Natural killer cell treated with Interleukin-12 subunit alpha and Interleukin-12 subunit beta and Interleukin-15 and Interleukin-18, amount 100 ng/mL, for 72 hours (primary cell): ENCODE measurements at regions not wholly inside any gene's neighbourhood (a gene's known extent, or its start where the extent isn't known, plus 50 kb on each side); places are given as distances from the start of the nearest gene placed in this dataset.

ENCODE experiments used
- ATAC-seq, 2 donors: fragments of 150-1000 bp; cut with Tn5 transposase in 1 of 2; sonication (Bioruptor Pico), chemical (Tn5 transposase) in 1 of 2; 2 replicates each; pipeline ENCODE4 v1.10.0; 2021
- DNase-seq: peaks from one replicate; pipeline ENCODE4 v3.0.0; 2022; ENCODE audit warnings: low spot score
- H3K27ac Mint-ChIP-seq, 2 donors: 1 replicate in 1 of 2; 2 replicates in 1 of 2; pipeline ENCODE4 v1.8.0; 2022; ENCODE audit warnings: mixed read lengths in 2 of 2, mild to moderate bottlenecking in 1 of 2, moderate library complexity in 1 of 2
- H3K27me3 Mint-ChIP-seq, 2 donors: 1 replicate in 1 of 2; 2 replicates in 1 of 2; pipeline ENCODE4 v1.8.0; 2022; ENCODE audit warnings: mixed read lengths in 2 of 2
- H3K36me3 Mint-ChIP-seq: one replicate; pipeline ENCODE4 v1.8.0; 2022; ENCODE audit warnings: mixed read lengths
- H3K4me1 Mint-ChIP-seq, 2 donors: 1 replicate in 1 of 2; 2 replicates in 1 of 2; pipeline ENCODE4 v1.8.0; 2022; ENCODE audit warnings: low read depth in 2 of 2, mixed read lengths in 2 of 2, mild to moderate bottlenecking in 1 of 2
- H3K4me3 Mint-ChIP-seq: one replicate; pipeline ENCODE4 v1.8.0; 2022; ENCODE audit warnings: mixed read lengths
- H3K9me3 Mint-ChIP-seq: 2 replicates; pipeline ENCODE4 v1.8.0; 2022; ENCODE audit warnings: mixed read lengths

DNA sequence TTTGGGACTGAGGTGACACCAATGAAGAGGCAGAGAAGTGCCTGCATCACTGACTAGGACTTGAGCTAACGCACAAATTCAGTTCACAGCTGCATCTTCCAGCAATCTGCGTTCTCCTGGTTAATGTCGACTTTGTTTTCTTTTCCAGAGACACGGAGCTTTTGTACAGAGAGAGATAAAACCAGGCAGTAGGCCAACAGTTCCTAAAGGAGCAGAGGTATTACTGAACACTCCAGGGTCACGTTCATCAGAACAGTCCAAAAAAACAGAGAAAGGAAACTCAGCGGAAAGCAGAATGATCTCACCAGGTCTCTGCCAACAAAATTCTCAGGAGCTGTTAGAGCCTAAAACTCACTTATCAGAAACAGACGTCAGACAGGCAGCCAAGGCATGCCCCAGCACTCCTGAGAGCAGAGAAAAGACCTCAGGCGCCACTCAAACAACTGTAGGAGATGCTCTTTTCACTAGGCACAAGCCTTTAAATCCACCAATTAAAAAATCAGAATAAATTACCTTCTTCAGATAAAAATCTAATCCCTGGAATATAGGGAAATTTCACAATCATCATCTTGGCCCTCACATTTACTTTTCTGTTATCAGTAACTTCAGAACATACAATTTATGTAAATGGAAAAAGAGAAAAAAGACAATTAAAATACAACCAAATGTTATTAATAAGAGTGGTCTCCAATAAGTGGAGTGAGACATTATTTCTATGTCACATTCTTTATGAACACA is 95.9 kb upstream of the SPTBN1 start:
- Mint-ChIP-seq H3K36me3 (peaks cover 8% of the 10 kb centered on the region), H3K4me3 (no peak overlapping the region), H3K9me3 (no peaks in the 10 kb centered on the region), H3K27me3 (peaks cover 27 to 53% of the 10 kb centered on the region in 2 donors), H3K27ac (no peak overlapping the region), H3K4me1 (no peaks in the 10 kb centered on the region)
- DNase-seq (no peak), ATAC-seq (no peak)

DNA sequence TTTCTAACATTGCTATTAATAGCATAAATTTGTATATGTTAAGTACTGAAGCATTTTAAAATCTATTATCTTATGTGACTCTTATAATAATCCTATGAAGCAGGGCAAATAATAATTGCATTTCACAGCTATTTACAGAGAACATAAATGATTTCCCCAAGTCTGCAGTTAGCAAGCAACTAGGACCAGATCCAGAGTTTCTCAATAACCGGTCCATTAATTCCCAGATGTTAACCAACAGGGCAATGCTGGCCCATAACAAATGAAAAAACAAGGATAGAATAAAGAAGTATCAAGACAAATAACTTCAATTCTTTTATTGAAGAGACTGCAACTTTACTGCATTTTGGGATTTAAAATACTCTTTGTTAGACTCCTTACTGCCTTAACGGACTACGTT is 91.7 kb upstream of the SPTBN1 start:
- Mint-ChIP-seq H3K27ac (no peak overlapping the region), H3K36me3 (peaks cover 16% of the 10 kb centered on the region), H3K27me3 (peaks cover 16 to 40% of the 10 kb centered on the region in 2 donors), H3K9me3 (no peaks in the 10 kb centered on the region), H3K4me3 (no peak overlapping the region), H3K4me1 (no peaks in the 10 kb centered on the region)
- ATAC-seq (no peak), DNase-seq (no peak)

DNA sequence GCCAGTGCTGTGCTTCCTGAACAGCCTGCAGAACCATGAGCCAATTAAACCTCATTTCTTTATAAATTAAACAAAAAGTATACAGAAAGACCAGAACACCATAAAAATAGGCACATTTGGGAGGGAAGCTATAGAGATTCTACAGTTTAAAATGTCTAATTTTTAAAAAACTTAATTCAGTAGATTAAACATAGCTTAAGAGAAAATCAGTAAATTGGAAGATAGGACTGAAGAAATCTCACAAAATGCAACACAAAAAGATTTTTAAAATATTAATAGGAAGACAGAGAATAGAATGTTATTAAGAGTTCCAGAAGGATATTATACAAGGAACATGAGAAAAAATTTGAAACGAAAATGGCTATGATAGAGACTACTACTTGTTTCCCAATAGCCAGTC is 90.5 kb upstream of the SPTBN1 start:
- H3K4me3 Mint-ChIP-seq, result no peak overlapping the region
- no peaks in the 10 kb centered on the region for H3K4me1 Mint-ChIP-seq
- H3K27ac Mint-ChIP-seq, result no peak overlapping the region
- H3K27me3 Mint-ChIP-seq, result peaks cover 11 to 30% of the 10 kb centered on the region in 2 donors
- DNase-seq, result no peak
- H3K9me3 Mint-ChIP-seq, result no peaks in the 10 kb centered on the region
- peaks cover 16% of the 10 kb centered on the region for H3K36me3 Mint-ChIP-seq
- ATAC-seq, result no peak

DNA sequence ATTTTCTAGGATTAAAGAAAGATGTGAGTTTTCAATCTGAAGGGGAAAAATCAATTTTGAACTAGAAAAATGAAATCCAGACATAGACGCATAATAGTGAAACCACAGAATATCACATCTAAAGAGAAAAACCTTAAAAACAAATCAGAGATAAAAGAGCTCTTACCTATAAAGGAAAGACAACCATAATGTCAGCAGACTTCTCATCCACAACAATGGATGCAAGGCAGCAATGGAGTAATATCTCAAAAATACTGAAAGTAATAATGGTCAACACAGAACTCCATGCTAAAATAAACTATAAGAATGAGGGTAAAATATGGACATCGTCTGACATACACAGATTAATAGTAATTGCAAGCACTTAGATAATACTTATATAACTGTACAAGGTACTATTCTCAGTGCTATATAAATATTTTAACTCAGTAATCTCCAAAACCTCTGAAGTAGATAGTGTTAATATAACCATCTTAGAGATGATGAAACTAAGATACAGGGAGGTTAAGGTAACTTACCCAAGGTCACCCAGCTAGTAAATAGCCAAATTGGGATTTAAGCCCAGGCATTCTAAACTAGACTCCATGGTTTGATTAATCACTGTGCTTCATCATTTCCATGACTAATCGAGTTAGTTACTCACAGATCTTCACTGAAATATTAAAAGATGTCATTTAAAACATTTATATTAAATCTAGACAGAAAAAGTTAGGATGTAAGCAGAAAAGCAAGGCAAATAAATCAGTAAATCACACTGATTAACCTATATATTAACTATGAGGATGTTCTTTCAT is 89.4 kb upstream of the SPTBN1 start:
- no peak overlapping the region for H3K27ac Mint-ChIP-seq
- H3K4me3 Mint-ChIP-seq, result no peak overlapping the region
- no peaks in the 10 kb centered on the region for H3K4me1 Mint-ChIP-seq
- no peak for ATAC-seq
- H3K36me3 Mint-ChIP-seq, result peaks cover 16% of the 10 kb centered on the region
- no peak for DNase-seq
- peaks cover 11 to 23% of the 10 kb centered on the region in 2 donors for H3K27me3 Mint-ChIP-seq
- H3K9me3 Mint-ChIP-seq, result no peaks in the 10 kb centered on the region

DNA sequence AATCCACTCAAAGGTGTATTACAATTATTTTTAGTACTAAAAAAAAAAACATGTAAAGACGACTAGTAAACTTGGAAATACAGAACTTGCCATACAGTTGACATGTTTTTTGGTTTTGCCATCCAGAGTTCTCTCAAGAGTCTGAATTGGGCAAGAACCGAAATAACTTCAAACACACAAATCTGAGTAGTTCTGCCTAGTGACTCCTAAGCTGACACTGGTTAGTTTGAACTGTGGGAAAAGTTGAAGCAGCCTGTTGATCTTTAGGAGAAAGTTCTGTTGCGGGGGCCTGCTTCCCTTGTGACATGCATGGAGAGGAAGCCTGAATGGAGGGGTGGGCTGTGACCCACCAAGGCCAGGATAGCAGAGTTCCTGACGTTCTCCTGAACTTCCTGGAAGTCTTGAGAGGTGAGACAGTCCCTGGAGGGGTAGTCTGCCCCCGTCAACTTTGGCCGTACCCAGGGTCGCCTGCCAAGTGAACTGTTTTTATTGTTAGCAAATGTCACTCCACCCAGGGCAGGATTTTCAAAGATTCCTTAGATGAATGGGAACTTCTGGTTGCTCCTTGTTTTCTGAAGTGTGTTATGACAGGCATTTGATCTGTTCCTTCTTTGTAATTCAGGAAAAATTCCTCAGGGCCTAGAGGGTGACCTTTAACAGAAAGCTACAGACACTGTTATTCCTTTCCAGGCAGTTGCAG is 85.6 kb upstream of the SPTBN1 start:
- no peaks in the 10 kb centered on the region for H3K9me3 Mint-ChIP-seq
- no peak overlapping the region for H3K4me3 Mint-ChIP-seq
- H3K4me1 Mint-ChIP-seq, result no peaks in the 10 kb centered on the region
- H3K27me3 Mint-ChIP-seq, result peaks cover 14 to 29% of the 10 kb centered on the region in 2 donors
- ATAC-seq (no peak), DNase-seq (no peak)
- H3K27ac Mint-ChIP-seq, result no peak overlapping the region
- peaks cover 5% of the 10 kb centered on the region for H3K36me3 Mint-ChIP-seq

DNA sequence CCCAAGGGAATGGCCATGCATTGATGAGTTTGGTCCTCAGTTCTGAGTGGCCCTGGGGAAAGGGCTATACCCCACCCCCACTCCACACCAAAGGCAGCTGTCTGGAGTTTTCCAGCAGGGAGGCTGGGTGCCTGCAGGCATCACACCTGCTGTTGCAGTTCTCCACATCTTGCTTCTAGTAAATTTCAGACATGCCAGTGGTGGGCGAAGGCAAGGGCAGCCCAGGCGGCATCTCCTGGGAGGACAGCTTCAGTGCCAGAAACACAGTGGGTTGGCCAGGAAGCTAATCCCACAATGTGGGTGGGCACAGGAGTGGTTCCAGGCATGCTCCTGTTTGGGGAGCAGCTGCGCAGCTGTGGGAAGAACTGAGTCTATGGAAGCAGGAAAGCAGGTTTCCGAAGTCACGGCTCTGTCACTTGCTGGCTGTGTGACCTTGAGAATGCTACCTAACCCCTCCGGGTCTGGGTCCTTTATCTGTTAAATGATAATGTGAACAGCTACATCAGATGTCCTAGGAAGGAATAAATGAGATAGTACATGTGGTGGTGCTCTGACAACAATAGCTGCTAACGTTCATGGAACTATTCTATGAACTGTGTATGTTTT is 84.6 kb upstream of the SPTBN1 start:
- peaks cover 19 to 39% of the 10 kb centered on the region in 2 donors for H3K27me3 Mint-ChIP-seq
- H3K27ac Mint-ChIP-seq, result no peak overlapping the region
- H3K9me3 Mint-ChIP-seq, result no peaks in the 10 kb centered on the region
- ATAC-seq (peak in 1 of 2 donors; percentile 20), DNase-seq (no peak)
- no peak overlapping the region for H3K4me3 Mint-ChIP-seq
- H3K36me3 Mint-ChIP-seq, result peaks cover 5% of the 10 kb centered on the region
- H3K4me1 Mint-ChIP-seq, result no peaks in the 10 kb centered on the region

GRCh38 chr2:54372361-54372760 is 83.8 kb upstream of the SPTBN1 start:
- Mint-ChIP-seq H3K4me1 (no peaks in the 10 kb centered on the region), H3K4me3 (no peak overlapping the region), H3K27ac (no peak overlapping the region), H3K36me3 (peaks cover 5% of the 10 kb centered on the region), H3K27me3 (peaks cover 22 to 45% of the 10 kb centered on the region in 2 donors), H3K9me3 (no peaks in the 10 kb centered on the region)
- no peak for ATAC-seq
- DNase-seq, result no peak

- no peaks in the 10 kb centered on the region for H3K4me1 Mint-ChIP-seq
- DNase-seq (no peak), ATAC-seq (no peak)
- no peaks in the 10 kb centered on the region for H3K36me3 Mint-ChIP-seq
- H3K4me3 Mint-ChIP-seq, result no peak overlapping the region
- H3K9me3 Mint-ChIP-seq, result no peaks in the 10 kb centered on the region
- H3K27ac Mint-ChIP-seq, result no peak overlapping the region
- peaks cover 22 to 45% of the 10 kb centered on the region in 2 donors for H3K27me3 Mint-ChIP-seq
Observed at GRCh38 chr2:54373855-54374254, 82.3 kb upstream of the SPTBN1 start.

DNA sequence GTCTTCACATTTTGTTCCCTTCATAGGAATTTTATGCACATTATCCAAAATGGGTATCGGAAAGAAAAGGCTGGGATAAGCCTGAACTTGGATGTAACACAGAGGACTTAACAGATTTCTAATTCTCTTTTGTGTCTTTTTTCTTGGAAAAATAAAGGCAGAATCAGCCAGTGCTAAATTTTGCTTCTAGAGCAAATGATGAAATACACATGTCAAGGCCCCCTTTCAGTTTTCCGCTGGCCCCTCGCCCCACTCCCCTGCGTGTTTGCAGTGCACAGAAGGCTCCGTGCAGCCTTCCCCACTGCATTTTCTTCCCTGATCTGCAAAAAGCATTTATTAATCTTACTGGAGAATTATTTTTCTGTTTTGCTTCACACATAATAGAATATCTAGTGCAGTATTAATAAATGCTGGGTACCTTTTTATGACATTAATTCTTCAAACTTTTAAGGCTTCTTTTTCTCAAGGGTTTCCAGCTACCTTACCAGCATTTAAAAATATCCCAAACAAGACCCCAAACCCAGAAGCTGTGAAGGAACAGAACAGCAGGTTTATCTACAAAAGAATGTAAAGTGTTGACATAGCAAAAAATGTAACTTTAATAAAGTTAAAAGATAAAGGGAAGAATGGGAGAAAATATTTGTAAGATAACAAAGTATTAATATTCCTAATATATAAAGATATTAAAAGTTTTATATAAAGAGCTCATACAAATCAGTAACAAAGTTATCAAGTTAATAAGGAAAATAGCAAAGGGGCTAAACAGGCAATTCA is 81.3 kb upstream of the SPTBN1 start:
- no peaks in the 10 kb centered on the region for H3K36me3 Mint-ChIP-seq
- ATAC-seq, result no peak

DNA sequence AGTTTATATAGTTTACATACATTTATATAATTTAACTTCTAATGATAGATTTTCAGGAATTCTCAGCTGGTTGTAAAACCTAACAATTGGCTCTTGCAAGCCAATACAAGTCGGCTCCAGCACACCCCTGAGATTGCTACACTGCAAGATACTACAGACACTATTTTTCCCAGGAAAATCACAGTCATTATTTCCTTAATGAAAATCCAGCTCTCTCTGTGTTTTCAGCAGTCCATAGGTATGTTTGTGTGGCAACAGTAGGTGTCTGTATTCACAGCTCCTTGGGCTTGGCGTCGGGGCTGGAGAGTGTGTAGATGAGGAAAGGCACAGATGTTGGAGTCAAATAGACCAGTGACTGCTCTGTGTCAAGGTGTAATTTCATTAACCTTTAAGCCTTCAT is 78.7 kb upstream of the SPTBN1 start:
- no peak for ATAC-seq
- no peak for DNase-seq
- H3K36me3 Mint-ChIP-seq, result no peaks in the 10 kb centered on the region
- no peaks in the 10 kb centered on the region for H3K4me1 Mint-ChIP-seq
- H3K9me3 Mint-ChIP-seq, result no peaks in the 10 kb centered on the region
- peaks cover 28 to 57% of the 10 kb centered on the region in 2 donors for H3K27me3 Mint-ChIP-seq
- no peak overlapping the region for H3K27ac Mint-ChIP-seq
- no peak overlapping the region for H3K4me3 Mint-ChIP-seq

More for the DNA sequence above, 81.3 kb upstream of the SPTBN1 start:
- H3K27ac Mint-ChIP-seq, result no peak overlapping the region
- H3K27me3 Mint-ChIP-seq, result peaks cover 22 to 45% of the 10 kb centered on the region in 2 donors
- no peak overlapping the region for H3K4me3 Mint-ChIP-seq
- no peak for DNase-seq
- H3K9me3 Mint-ChIP-seq, result no peaks in the 10 kb centered on the region
- H3K4me1 Mint-ChIP-seq, result no peaks in the 10 kb centered on the region

DNA sequence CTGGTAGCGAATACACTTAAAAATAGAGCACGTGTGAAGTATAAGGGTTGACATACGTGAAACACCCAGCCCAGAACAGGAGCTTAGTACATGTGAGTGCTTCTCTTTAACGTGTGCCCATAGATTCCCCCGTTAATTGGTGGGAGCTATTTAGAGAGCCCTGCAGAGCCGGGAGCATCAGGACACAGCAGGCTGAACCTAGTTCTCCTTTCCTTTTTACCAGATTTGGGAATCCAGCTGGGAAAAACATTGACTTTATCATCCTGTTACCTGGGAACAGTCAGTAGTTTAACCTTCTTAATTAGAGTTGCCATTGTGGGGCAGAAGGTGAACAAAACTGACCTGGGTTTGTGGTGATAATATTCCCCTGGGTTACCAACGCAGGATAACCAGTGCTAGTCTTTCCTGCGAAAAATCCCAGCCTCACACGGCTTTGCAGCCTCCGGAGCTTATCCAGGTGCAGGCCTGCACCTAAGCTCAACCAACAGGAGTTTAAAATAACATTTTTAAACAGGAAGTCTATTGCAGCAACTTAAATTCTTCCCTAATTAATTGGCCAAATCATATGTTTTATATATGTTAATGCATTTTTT is 78.1 kb upstream of the SPTBN1 start:
- Mint-ChIP-seq H3K4me3 (no peak overlapping the region), H3K36me3 (no peaks in the 10 kb centered on the region), H3K9me3 (no peaks in the 10 kb centered on the region), H3K27me3 (peaks cover 27 to 53% of the 10 kb centered on the region in 2 donors), H3K4me1 (no peaks in the 10 kb centered on the region), H3K27ac (no peak overlapping the region)
- ATAC-seq (no peak), DNase-seq (no peak)

GRCh38 chr2:54380670-54381069 is 75.5 kb upstream of the SPTBN1 start:
- Mint-ChIP-seq H3K27me3 (peaks cover 16 to 27% of the 10 kb centered on the region in 2 donors), H3K4me3 (no peak overlapping the region), H3K9me3 (no peaks in the 10 kb centered on the region), H3K27ac (no peak overlapping the region), H3K36me3 (no peaks in the 10 kb centered on the region), H3K4me1 (no peaks in the 10 kb centered on the region)
- ATAC-seq (no peak), DNase-seq (no peak)

- DNase-seq, result no peak
- no peak for ATAC-seq
- H3K9me3 Mint-ChIP-seq, result no peaks in the 10 kb centered on the region
- no peak overlapping the region for H3K27ac Mint-ChIP-seq
- no peaks in the 10 kb centered on the region for H3K4me1 Mint-ChIP-seq
- no peak overlapping the region for H3K4me3 Mint-ChIP-seq
- no peaks in the 10 kb centered on the region for H3K36me3 Mint-ChIP-seq
- H3K27me3 Mint-ChIP-seq, result peaks cover 13 to 21% of the 10 kb centered on the region in 2 donors
Observed at GRCh38 chr2:54381293-54381692, 74.8 kb upstream of the SPTBN1 start.
